ENCODE measurements at regions not wholly inside any gene's neighbourhood (a gene's known extent, or its start where the extent isn't known, plus 50 kb on each side); places are given as distances from the start of the nearest gene placed in this dataset.
"Not testable (repeated sequence)": the region's sequence is repeated elsewhere in the genome, so short reads cannot be mapped to it uniquely, and the experiment has no call there.

GRCh38 chr5:159496773-159497172 is 166.5 kb upstream of the IL12B start:
- DNase-seq (ENCODE audit: low read depth, low spot score), result no peak
- no peak overlapping the region for H3K4me3 ChIP-seq (ENCODE audit: low read depth, low read length)
- in situ Hi-C loops (cut with HindIII; ENCODE audit: low sequenced_read_pairs), result no loop called here
- TF ChIP-seq, protein P1, sequence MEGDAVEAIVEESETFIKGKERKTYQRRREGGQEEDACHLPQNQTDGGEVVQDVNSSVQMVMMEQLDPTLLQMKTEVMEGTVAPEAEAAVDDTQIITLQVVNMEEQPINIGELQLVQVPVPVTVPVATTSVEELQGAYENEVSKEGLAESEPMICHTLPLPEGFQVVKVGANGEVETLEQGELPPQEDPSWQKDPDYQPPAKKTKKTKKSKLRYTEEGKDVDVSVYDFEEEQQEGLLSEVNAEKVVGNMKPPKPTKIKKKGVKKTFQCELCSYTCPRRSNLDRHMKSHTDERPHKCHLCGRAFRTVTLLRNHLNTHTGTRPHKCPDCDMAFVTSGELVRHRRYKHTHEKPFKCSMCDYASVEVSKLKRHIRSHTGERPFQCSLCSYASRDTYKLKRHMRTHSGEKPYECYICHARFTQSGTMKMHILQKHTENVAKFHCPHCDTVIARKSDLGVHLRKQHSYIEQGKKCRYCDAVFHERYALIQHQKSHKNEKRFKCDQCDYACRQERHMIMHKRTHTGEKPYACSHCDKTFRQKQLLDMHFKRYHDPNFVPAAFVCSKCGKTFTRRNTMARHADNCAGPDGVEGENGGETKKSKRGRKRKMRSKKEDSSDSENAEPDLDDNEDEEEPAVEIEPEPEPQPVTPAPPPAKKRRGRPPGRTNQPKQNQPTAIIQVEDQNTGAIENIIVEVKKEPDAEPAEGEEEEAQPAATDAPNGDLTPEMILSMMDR (IDR thresholded peaks at IDR 0.05; ENCODE audit: low read depth, low read length), result no peak

- no peak for DNase-seq (ENCODE audit: low read depth, low spot score)
- no peak overlapping the region for H3K4me3 ChIP-seq (ENCODE audit: low read depth, low read length)
- in situ Hi-C loops (cut with HindIII; ENCODE audit: low sequenced_read_pairs), result no loop called here
- TF ChIP-seq, protein P1 (IDR thresholded peaks at IDR 0.05; ENCODE audit: low read depth, low read length), result no peak
These were observed 166.9 kb upstream of the IL12B start for GRCh38 chr5:159497221-159497620.

GRCh38 chr5:159498630-159499029 is 168.3 kb upstream of the IL12B start:
- in situ Hi-C loops (cut with HindIII; ENCODE audit: low sequenced_read_pairs), result no loop called here
- TF ChIP-seq, protein P1 (IDR thresholded peaks at IDR 0.05; ENCODE audit: low read depth, low read length), result no peak
- DNase-seq (ENCODE audit: low read depth, low spot score), result no peak
- no peak overlapping the region for H3K4me3 ChIP-seq (ENCODE audit: low read depth, low read length)

GRCh38 chr5:159502116-159502515 is 171.8 kb upstream of the IL12B start:
- H3K4me3 ChIP-seq (ENCODE audit: low read depth, low read length); DNase-seq (ENCODE audit: low read depth, low spot score); in situ Hi-C loops (cut with HindIII; ENCODE audit: low sequenced_read_pairs): not testable (repeated sequence)

DNA sequence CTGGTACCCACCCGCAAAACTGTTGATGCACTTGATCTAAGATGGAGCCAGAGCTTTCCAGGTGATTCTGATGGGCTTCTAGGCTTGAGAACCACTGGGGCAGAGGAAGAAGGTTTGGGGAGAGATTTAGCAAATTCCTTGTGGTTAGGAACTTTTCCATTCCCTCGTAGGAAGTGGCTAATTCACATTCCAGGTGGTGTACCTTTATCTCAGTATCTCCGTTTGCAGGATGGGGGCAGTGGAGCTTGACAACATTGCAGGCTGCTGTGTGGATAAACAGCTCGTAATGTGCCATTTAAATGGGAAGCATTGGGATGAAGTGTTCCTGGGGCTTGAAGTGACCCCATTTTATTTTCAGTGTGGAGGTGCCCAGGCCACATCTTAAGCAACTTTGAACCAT is 172.9 kb upstream of the IL12B start:
- TF ChIP-seq, protein P1 (IDR thresholded peaks at IDR 0.05; ENCODE audit: low read depth, low read length), result no peak
- H3K4me3 ChIP-seq (ENCODE audit: low read depth, low read length), result no peak overlapping the region
- in situ Hi-C loops (cut with HindIII; ENCODE audit: low sequenced_read_pairs), result no loop called here
- no peak for DNase-seq (ENCODE audit: low read depth, low spot score)

- peak; percentile 58 for DNase-seq (ENCODE audit: low read depth, low spot score)
- TF ChIP-seq, protein P1 (IDR thresholded peaks at IDR 0.05; ENCODE audit: low read depth, low read length), result no peak
- no peak overlapping the region for H3K4me3 ChIP-seq (ENCODE audit: low read depth, low read length)
- in situ Hi-C loops (cut with HindIII; ENCODE audit: low sequenced_read_pairs), result no loop called here
These were observed 174.0 kb upstream of the IL12B start for GRCh38 chr5:159504106-159504856.

GRCh38 chr5:159504857-159505304 is 174.6 kb upstream of the IL12B start:
- TF ChIP-seq, protein P1 (IDR thresholded peaks at IDR 0.05; ENCODE audit: low read depth, low read length), result no peak
- in situ Hi-C loops (cut with HindIII; ENCODE audit: low sequenced_read_pairs), result no loop called here
- no peak overlapping the region for H3K4me3 ChIP-seq (ENCODE audit: low read depth, low read length)
- DNase-seq (ENCODE audit: low read depth, low spot score), result peak; percentile 84
